GM12872 (cell line): ENCODE measurements at regions not wholly inside any gene's neighbourhood (a gene's known extent, or its start where the extent isn't known, plus 50 kb on each side); places are given as distances from the start of the nearest gene placed in this dataset.

Experiments used
- TF ChIP-seq, protein P1 (sequence below): IDR thresholded peaks from 3 replicates; pipeline ENCODE4 v1.5.1; 2011; ENCODE audit warnings: low read depth, mild to moderate bottlenecking, low read length, moderate library complexity; ENCODE audit not compliant: insufficient read depth

DNA sequence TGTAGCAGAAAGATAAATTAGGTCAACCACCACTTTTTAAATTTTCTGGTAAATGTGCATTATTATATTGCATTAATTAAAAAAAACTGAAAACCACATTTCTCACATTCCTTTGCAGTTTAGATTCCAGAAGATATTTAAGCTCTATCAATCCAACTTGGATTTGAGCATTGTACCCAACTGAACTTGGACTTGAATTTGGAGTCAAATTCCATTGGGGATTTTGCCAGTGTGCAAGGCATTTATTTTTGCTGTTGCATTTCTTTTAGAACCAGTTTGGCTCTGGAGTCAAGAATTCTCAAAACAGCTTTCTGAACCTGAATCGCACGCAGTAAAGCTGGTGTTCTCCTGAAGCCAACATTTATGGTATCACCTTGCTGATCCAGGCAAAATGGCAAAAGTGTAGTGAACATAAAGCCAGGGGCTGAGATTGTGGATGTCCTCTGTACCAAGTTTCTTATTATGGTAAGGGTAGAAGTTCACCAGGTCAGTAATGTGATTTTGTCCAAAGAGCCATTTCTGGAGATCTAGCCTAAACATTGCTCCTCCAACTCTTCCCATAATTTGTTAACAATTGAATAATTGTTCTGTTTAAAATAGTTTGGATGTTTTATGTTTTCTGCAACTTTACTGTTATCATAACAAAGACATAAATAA lies 890.9 kb downstream of the LRRIQ3 start:
- TF ChIP-seq, protein P1, sequence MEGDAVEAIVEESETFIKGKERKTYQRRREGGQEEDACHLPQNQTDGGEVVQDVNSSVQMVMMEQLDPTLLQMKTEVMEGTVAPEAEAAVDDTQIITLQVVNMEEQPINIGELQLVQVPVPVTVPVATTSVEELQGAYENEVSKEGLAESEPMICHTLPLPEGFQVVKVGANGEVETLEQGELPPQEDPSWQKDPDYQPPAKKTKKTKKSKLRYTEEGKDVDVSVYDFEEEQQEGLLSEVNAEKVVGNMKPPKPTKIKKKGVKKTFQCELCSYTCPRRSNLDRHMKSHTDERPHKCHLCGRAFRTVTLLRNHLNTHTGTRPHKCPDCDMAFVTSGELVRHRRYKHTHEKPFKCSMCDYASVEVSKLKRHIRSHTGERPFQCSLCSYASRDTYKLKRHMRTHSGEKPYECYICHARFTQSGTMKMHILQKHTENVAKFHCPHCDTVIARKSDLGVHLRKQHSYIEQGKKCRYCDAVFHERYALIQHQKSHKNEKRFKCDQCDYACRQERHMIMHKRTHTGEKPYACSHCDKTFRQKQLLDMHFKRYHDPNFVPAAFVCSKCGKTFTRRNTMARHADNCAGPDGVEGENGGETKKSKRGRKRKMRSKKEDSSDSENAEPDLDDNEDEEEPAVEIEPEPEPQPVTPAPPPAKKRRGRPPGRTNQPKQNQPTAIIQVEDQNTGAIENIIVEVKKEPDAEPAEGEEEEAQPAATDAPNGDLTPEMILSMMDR, result no peak

DNA sequence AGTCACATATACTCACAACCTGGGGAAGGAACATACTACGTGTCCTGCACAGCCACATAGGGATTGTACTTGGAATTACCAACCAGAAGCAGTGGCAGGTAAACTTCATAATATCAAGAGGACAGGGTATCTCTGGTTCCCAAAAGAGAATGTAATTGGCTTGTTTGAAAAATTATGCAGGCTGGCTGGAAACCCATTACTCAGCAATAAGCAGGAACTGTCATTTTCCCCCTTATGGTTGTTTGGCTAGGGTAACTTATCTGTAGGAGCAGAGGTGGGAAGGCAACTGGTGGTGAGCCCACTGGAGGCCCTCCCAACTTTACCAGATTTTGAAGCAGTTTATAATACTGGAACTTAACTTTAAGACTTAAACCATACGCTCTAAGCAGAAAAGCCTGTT lies 924.1 kb downstream of the LRRIQ3 start:
- TF ChIP-seq, protein P1, result no peak

DNA sequence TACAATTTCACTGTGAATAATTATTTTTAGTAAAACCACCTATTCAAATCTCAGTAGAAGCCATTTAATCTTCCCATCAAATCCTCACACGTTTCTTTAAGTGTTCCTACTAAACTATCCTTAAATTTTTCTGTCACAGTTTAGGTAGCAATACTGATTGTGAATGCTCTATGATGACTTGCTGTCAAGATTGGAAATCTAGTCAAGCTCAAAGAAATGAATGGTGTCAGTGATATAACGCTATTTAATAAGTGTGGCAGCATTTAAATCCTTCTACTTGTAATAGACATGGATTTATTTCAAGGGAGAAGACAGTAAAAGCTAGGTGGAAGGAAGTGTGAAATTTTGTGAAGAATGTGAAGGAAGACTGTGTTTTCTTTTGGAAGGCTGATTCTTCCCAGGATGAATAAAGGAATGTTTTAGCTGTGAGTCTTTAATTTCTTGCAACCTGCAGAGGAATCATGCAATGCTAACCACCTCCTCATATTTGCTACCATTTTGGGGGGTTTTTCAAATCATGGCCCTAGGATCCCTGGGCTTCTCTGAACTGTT lies 936.7 kb upstream of the NEGR1 start:
- TF ChIP-seq, protein P1, result no peak

DNA sequence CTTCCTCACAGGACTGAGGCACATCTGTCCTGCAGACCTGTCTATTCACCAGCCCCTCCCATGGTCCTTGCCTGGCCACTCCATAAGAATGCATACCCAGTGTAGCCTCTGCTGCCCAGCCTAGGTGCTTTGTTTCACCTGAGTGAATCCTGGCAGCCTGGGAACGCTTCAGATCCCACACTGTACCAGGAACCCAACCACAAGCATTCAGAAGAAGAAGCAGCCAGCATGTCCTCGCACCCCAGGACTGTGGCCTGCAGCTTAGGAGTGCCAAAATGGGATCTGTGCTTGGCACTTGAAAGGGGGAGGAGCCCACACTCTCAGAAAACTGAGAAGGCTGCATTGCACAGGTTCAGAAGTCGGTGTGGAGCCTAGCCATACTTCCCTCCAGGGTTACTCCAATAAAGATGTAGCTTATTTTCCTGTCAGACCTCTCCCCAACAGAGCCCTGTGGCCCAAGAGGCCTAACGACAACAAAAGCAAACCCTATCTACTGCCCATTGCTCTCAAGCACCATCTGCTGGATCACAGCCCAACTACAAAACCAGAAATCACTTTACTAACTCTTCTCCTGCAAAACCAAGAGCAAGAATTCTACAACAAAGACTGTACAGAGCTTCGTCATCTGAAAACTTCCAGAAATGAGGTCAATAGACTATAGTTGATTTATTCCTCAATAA lies 923.1 kb upstream of the NEGR1 start:
- TF ChIP-seq, protein P1, result peak; percentile 16; the same call in 1 of the 3 replicates

DNA sequence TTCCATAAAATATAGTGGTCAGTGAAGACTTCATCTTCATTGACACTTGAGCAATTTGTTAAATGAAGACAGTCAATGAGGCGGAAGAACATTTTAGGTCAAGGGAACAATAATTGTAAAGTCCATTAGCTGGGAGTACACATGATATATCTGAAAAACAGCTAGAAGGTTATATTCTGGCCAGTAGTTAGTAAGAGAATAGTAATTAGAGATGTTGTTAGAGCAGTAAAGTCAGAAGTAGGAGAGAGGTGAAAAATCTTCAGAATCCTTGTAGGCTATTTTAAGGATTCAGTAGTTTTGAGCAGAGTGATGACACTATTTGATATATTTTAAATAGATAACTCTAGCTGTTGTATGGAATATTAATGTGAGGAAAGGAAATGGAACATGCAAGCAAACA lies 915.6 kb upstream of the NEGR1 start:
- TF ChIP-seq, protein P1, result no peak

DNA sequence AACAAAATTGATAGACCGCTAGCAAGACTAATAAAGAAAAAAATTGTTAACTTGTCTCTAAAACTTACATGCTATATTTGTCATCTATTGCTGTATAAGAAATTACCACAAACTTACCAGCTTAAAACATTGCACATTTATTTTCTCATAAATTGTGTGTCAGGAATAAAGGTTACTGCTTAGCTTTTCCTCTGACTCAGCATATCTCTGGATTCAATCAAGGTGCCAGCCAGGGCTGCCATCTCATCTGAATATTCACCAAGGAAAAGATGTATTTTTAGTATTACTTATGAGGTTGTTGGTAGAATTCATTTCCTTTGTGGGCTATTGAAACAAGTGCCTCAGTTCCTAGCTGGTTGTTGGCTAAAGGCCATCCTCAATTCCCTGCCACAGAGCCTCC lies 912.6 kb upstream of the NEGR1 start:
- TF ChIP-seq, protein P1, result no peak

DNA sequence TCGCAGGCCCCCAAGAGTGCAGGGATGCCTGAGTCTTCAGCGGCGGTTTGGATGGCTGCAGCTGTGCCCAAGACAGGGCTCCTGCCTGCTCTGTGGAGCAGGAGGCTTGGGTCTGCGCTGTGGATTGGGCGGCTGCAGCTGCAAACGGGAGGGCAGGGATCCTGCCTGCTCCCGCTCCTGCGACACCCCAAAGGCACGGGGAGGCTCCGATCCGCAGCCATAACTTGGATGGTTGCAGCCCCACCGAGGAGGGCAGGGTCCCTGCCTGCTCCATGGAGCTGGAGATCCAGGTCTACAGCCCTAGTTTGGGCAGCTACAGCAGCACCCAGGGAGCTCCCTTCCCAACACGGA lies 898.8 kb upstream of the NEGR1 start:
- TF ChIP-seq, protein P1, result no peak
